HEK293 (cell line): ENCODE measurements at regions not wholly inside any gene's neighbourhood (a gene's known extent, or its start where the extent isn't known, plus 50 kb on each side); places are given as distances from the start of the nearest gene placed in this dataset.

Experiments
- CTCF ChIA-PET: fragments of 350-600 bp; formaldehyde crosslinking; extraction: SDS; loops from one replicate; lab custom pipeline; 2021; ENCODE audit warnings: antibody characterized with exemption; lab: Yijun Ruan, JAX
- POLR2A ChIA-PET: fragments of 300-600 bp; formaldehyde crosslinking; extraction: SDS; loops from one replicate; lab custom pipeline; 2020; ENCODE audit warnings: antibody characterized with exemption, inconsistent platforms; lab: Yijun Ruan, JAX
- H3K27ac ChIP-seq: fragments of 200-500 bp; sonication (Bioruptor generic); 2 replicates; pipeline ENCODE4 v1.5.1; 2014; ENCODE audit warnings: low read depth, low read length, control low read depth, inconsistent platforms; ENCODE audit errors: extremely low read depth
- H3K36me3 ChIP-seq, 2 experiments: fragments of 200-500 bp in 1 of 2; sonication (Bioruptor generic) in 1 of 2; 1 replicate in 1 of 2; 2 replicates in 1 of 2; pipeline ENCODE4 v1.5.1; 2014 to 2017; ENCODE audit warnings: inconsistent platforms in 2 of 2, low read length in 2 of 2; ENCODE audit not compliant: control insufficient read depth in 2 of 2, insufficient read depth in 1 of 2
- H3K4me1 ChIP-seq: fragments of 200-500 bp; sonication (Bioruptor generic); 2 replicates; pipeline ENCODE4 v1.5.1; 2014; ENCODE audit warnings: mild to moderate bottlenecking, low read length, inconsistent platforms; ENCODE audit not compliant: control insufficient read depth, insufficient read depth
- H3K4me3 ChIP-seq: 2 replicates; pipeline ENCODE4 v1.5.1; 2011; ENCODE audit warnings: low read depth, mild to moderate bottlenecking, control low read depth, low read length, moderate library complexity
- H3K9me3 ChIP-seq: fragments of 200-500 bp; sonication (Bioruptor generic); 2 replicates; pipeline ENCODE4 v1.5.1; 2014; ENCODE audit warnings: low read depth, low read length, inconsistent platforms; ENCODE audit not compliant: control insufficient read depth, insufficient read depth
- BCL11B ChIP-seq: fragments of 450-650 bp; formaldehyde crosslinking; IDR thresholded peaks from 2 replicates; pipeline ENCODE4 v1.5.1; 2016; ENCODE audit warnings: low read depth, missing biosample characterization, missing genetic modification characterization
- IKZF3 ChIP-seq: fragments of 450-650 bp; IDR thresholded peaks from 2 replicates; pipeline ENCODE4 v1.5.0; 2018; ENCODE audit warnings: missing biosample characterization, mild to moderate bottlenecking, missing genetic modification characterization, moderate library complexity
- OVOL3 ChIP-seq: fragments of 450-650 bp; formaldehyde crosslinking; IDR thresholded peaks from 2 replicates; pipeline ENCODE4 v1.5.1; 2016; ENCODE audit warnings: missing biosample characterization, missing genetic modification characterization
- PRDM4 ChIP-seq: fragments of 450-650 bp; formaldehyde crosslinking; IDR thresholded peaks from 2 replicates; pipeline ENCODE4 v1.5.1; 2017; ENCODE audit warnings: missing biosample characterization, missing genetic modification characterization
- ZBTB1 ChIP-seq: fragments of 450-650 bp; formaldehyde crosslinking; IDR thresholded peaks from 2 replicates; pipeline ENCODE4 v1.5.1; 2016; ENCODE audit warnings: missing biosample characterization, missing genetic modification characterization
- ZBTB17 ChIP-seq: fragments of 450-650 bp; formaldehyde crosslinking; IDR thresholded peaks from 2 replicates; pipeline ENCODE4 v1.5.1; 2016; ENCODE audit warnings: missing biosample characterization, missing genetic modification characterization
- ZBTB8A ChIP-seq: fragments of 450-650 bp; formaldehyde crosslinking; IDR thresholded peaks from 2 replicates; pipeline ENCODE4 v1.5.1; 2016; ENCODE audit warnings: missing biosample characterization, missing genetic modification characterization
- ZNF10 ChIP-seq: fragments of 450-650 bp; formaldehyde crosslinking; IDR thresholded peaks from 2 replicates; pipeline ENCODE4 v1.5.1; 2017; ENCODE audit warnings: missing biosample characterization, missing genetic modification characterization
- ZNF157 ChIP-seq: fragments of 450-650 bp; formaldehyde crosslinking; IDR thresholded peaks from 2 replicates; pipeline ENCODE4 v1.5.1; 2016; ENCODE audit warnings: missing biosample characterization, missing genetic modification characterization
- ZNF16 ChIP-seq: fragments of 450-650 bp; formaldehyde crosslinking; IDR thresholded peaks from 2 replicates; pipeline ENCODE4 v1.5.1; 2016; ENCODE audit warnings: low read depth, missing biosample characterization, missing genetic modification characterization
- ZNF174 ChIP-seq: fragments of 450-650 bp; formaldehyde crosslinking; IDR thresholded peaks from 2 replicates; pipeline ENCODE4 v1.5.0; 2017; ENCODE audit warnings: missing biosample characterization, mild to moderate bottlenecking, missing genetic modification characterization
- ZNF223 ChIP-seq: fragments of 450-650 bp; formaldehyde crosslinking; IDR thresholded peaks from 2 replicates; pipeline ENCODE4 v1.5.1; 2016; ENCODE audit warnings: missing biosample characterization, missing genetic modification characterization
- ZNF354C ChIP-seq: fragments of 450-650 bp; formaldehyde crosslinking; IDR thresholded peaks from 2 replicates; pipeline ENCODE4 v1.5.1; 2016; ENCODE audit warnings: missing biosample characterization, missing genetic modification characterization, low read depth, borderline replicate concordance
- ZNF48 ChIP-seq: fragments of 450-650 bp; formaldehyde crosslinking; IDR thresholded peaks from 2 replicates; pipeline ENCODE4 v1.5.1; 2016; ENCODE audit warnings: missing biosample characterization, missing genetic modification characterization
- ZNF510 ChIP-seq: fragments of 450-650 bp; formaldehyde crosslinking; IDR thresholded peaks from 2 replicates; pipeline ENCODE4 v1.5.1; 2018; ENCODE audit warnings: mild to moderate bottlenecking, missing genetic modification characterization, missing biosample characterization; ENCODE audit not compliant: insufficient replicate concordance
- ZNF660 ChIP-seq: fragments of 450-650 bp; IDR thresholded peaks from 2 replicates; pipeline ENCODE4 v1.5.1; 2018; ENCODE audit warnings: missing biosample characterization, mild to moderate bottlenecking, missing genetic modification characterization
- ZNF777 ChIP-seq: fragments of 450-650 bp; formaldehyde crosslinking; IDR thresholded peaks from 2 replicates; pipeline ENCODE4 v1.5.1; 2017; ENCODE audit warnings: missing biosample characterization, missing genetic modification characterization, borderline replicate concordance
- ZXDB ChIP-seq: fragments of 450-650 bp; formaldehyde crosslinking; IDR thresholded peaks from 2 replicates; pipeline ENCODE4 v1.5.1; 2016; ENCODE audit warnings: missing biosample characterization, missing genetic modification characterization
- TF ChIP-seq, protein P1 (sequence below): fragments of 450-650 bp; formaldehyde crosslinking; optimal IDR thresholded peaks from 2 replicates; pipeline ENCODE3; 2016; ENCODE audit warnings: missing biosample characterization, mild to moderate bottlenecking, missing genetic modification characterization
- TF ChIP-seq, protein P2 (sequence below): fragments of 450-650 bp; formaldehyde crosslinking; IDR thresholded peaks from 2 replicates; pipeline ENCODE4 v1.5.1; 2017; ENCODE audit warnings: missing biosample characterization, missing genetic modification characterization
- TF ChIP-seq, protein P3 (sequence below): fragments of 450-650 bp; formaldehyde crosslinking; IDR thresholded peaks from 2 replicates; pipeline ENCODE4 v1.5.1; 2016; ENCODE audit warnings: missing biosample characterization, missing genetic modification characterization

- CTCF ChIA-PET: no interaction called here
- no peaks in the 10 kb centered on the region for H3K9me3 ChIP-seq
- no peak overlapping the region for H3K27ac ChIP-seq
- no peak for TF ChIP-seq ZNF354C (tag by site-specific recombination)
- no peak for TF ChIP-seq OVOL3 (tag by site-specific recombination)
- no peak for TF ChIP-seq ZNF157 (tag by site-specific recombination)
- no peak for TF ChIP-seq PRDM4
- TF ChIP-seq ZNF48 (tag by site-specific recombination): no peak
- TF ChIP-seq ZBTB1 (tag by site-specific recombination): no peak
- H3K36me3 ChIP-seq: no peaks in the 10 kb centered on the region
- no peaks in the 10 kb centered on the region for H3K4me1 ChIP-seq
- no peak overlapping the region for H3K4me3 ChIP-seq
- POLR2A ChIA-PET: no interaction called here
Measured at GRCh38 chr18:4987452-4988405, 209.3 kb downstream of the AKAIN1 start.

DNA sequence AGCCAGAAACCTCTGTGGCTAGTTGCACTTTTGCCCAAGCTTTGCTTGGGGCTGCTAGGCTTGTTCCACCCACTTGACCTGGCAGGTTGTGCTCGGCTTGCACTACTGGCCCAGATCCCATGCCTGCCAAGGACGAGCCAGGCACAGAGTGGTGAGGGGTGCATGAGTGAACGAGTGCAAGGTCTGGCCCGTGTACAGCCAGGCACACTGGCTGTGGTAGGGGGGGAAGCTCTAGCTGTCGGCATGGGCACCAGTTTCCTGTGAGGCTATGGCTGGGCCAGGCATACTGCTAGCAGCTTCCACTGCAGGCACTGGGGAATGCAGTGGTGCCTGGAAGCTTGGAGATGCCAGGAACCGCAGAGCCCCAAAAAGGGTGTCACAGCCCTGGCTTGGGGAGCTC, 210.4 kb downstream of the AKAIN1 start:
- Histone ChIP-seq H3K27ac (no peak overlapping the region), H3K9me3 (no peaks in the 10 kb centered on the region), H3K4me3 (no peak overlapping the region), H3K4me1 (no peaks in the 10 kb centered on the region), H3K36me3 (no peaks in the 10 kb centered on the region)
- TF ChIP-seq ZNF777 (tag by site-specific recombination) (no peak), ZBTB17 (tag by site-specific recombination) (no peak), ZNF660 (no peak), ZNF10 (tag by site-specific recombination) (no peak), BCL11B (tag by site-specific recombination) (no peak), ZNF223 (tag by site-specific recombination) (no peak), ZXDB (tag by site-specific recombination) (no peak), ZNF174 (tag by site-specific recombination) (no peak), ZBTB8A (tag by site-specific recombination) (no peak), IKZF3 (tag by site-specific recombination) (no peak), ZNF16 (tag by site-specific recombination) (no peak), ZNF510 (no peak)
- TF ChIP-seq, protein P1, sequence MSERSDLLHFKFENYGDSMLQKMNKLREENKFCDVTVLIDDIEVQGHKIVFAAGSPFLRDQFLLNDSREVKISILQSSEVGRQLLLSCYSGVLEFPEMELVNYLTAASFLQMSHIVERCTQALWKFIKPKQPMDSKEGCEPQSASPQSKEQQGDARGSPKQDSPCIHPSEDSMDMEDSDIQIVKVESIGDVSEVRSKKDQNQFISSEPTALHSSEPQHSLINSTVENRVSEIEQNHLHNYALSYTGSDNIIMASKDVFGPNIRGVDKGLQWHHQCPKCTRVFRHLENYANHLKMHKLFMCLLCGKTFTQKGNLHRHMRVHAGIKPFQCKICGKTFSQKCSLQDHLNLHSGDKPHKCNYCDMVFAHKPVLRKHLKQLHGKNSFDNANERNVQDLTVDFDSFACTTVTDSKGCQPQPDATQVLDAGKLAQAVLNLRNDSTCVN (tag by site-specific recombination): no peak
- TF ChIP-seq, protein P2, sequence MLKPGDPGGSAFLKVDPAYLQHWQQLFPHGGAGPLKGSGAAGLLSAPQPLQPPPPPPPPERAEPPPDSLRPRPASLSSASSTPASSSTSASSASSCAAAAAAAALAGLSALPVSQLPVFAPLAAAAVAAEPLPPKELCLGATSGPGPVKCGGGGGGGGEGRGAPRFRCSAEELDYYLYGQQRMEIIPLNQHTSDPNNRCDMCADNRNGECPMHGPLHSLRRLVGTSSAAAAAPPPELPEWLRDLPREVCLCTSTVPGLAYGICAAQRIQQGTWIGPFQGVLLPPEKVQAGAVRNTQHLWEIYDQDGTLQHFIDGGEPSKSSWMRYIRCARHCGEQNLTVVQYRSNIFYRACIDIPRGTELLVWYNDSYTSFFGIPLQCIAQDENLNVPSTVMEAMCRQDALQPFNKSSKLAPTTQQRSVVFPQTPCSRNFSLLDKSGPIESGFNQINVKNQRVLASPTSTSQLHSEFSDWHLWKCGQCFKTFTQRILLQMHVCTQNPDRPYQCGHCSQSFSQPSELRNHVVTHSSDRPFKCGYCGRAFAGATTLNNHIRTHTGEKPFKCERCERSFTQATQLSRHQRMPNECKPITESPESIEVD: no peak
- TF ChIP-seq, protein P3, sequence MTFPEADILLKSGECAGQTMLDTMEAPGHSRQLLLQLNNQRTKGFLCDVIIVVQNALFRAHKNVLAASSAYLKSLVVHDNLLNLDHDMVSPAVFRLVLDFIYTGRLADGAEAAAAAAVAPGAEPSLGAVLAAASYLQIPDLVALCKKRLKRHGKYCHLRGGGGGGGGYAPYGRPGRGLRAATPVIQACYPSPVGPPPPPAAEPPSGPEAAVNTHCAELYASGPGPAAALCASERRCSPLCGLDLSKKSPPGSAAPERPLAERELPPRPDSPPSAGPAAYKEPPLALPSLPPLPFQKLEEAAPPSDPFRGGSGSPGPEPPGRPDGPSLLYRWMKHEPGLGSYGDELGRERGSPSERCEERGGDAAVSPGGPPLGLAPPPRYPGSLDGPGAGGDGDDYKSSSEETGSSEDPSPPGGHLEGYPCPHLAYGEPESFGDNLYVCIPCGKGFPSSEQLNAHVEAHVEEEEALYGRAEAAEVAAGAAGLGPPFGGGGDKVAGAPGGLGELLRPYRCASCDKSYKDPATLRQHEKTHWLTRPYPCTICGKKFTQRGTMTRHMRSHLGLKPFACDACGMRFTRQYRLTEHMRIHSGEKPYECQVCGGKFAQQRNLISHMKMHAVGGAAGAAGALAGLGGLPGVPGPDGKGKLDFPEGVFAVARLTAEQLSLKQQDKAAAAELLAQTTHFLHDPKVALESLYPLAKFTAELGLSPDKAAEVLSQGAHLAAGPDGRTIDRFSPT (tag by site-specific recombination): no peak
- POLR2A ChIA-PET: no interaction called here
- CTCF ChIA-PET: interaction anchor here (0.6 kb wide), 1 partner anchor 411 kb away, joined by 3 read pairs; no protein-coding TSS in a partner anchor
